ENCODE measurements at regions not wholly inside any gene's neighbourhood (a gene's known extent, or its start where the extent isn't known, plus 50 kb on each side); places are given as distances from the start of the nearest gene placed in this dataset.

DNA sequence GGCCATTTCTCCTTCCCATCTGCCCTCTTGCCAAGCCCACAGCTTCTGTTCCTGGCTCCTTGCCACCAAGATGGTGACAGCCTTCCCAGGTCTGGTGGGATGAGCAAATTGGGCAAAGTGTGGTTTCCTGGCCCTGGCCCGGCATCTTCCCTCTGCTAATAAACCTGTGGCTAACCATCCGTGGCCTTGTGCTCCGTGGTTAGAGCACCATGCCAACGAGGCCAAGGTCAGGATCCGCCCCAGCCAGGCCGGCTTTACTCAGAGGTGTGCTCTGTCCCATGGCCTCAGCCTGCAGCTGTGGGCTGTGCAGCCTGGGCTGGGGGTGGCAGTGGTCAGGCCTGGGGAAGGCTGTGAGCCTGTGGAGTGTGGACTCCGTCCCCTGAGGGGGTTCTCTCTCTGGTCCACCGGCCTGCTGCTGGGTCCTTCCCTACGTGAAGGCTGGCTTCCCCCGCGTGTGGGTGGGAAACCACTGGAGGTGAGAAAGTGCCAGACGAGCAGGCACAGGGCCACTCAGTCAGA is 117.4 kb downstream of the VEGFA start (continued):
- TF ChIP-seq MAZ (IDR thresholded peaks at IDR 0.05; ENCODE audit: borderline replicate concordance, low read depth, low read length), result no peak
- peak; percentile 62; the same call in 1 of the 2 replicates for TF ChIP-seq MAZ (CRISPR knock-in tag; IDR thresholded peaks at IDR 0.05; ENCODE audit: low read depth)
- TF ChIP-seq HNRNPK (IDR thresholded peaks at IDR 0.05; ENCODE audit: low read depth, low read length, poor library complexity, severe bottlenecking), result no peak
- TF ChIP-seq, protein P1, sequence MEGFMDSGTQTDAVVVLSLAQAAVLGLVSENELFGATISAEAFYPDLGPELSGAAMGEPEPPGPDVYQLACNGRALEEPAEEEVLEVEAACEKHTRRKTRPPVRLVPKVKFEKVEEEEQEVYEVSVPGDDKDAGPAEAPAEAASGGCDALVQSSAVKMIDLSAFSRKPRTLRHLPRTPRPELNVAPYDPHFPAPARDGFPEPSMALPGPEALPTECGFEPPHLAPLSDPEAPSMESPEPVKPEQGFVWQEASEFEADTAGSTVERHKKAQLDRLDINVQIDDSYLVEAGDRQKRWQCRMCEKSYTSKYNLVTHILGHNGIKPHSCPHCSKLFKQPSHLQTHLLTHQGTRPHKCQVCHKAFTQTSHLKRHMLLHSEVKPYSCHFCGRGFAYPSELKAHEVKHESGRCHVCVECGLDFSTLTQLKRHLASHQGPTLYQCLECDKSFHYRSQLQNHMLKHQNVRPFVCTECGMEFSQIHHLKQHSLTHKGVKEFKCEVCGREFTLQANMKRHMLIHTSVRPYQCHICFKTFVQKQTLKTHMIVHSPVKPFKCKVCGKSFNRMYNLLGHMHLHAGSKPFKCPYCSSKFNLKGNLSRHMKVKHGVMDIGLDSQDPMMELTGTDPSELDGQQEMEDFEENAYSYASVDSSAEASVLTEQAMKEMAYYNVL (CRISPR knock-in tag; IDR thresholded peaks at IDR 0.05; ENCODE audit: borderline replicate concordance), result peak; percentile 50; the same call in 1 of the 2 replicates
- TF ChIP-seq, protein P2, sequence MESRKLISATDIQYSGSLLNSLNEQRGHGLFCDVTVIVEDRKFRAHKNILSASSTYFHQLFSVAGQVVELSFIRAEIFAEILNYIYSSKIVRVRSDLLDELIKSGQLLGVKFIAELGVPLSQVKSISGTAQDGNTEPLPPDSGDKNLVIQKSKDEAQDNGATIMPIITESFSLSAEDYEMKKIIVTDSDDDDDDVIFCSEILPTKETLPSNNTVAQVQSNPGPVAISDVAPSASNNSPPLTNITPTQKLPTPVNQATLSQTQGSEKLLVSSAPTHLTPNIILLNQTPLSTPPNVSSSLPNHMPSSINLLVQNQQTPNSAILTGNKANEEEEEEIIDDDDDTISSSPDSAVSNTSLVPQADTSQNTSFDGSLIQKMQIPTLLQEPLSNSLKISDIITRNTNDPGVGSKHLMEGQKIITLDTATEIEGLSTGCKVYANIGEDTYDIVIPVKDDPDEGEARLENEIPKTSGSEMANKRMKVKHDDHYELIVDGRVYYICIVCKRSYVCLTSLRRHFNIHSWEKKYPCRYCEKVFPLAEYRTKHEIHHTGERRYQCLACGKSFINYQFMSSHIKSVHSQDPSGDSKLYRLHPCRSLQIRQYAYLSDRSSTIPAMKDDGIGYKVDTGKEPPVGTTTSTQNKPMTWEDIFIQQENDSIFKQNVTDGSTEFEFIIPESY (CRISPR knock-in tag; IDR thresholded peaks at IDR 0.05), result peak; percentile 26; the same call in 1 of the 2 replicates
- TF ChIP-seq ZC3H4 (CRISPR knock-in tag; IDR thresholded peaks at IDR 0.05; ENCODE audit: borderline replicate concordance), result no peak
- peak; percentile 52; the same call in 1 of the 2 replicates for TF ChIP-seq REPIN1 (CRISPR knock-in tag; IDR thresholded peaks at IDR 0.05; ENCODE audit: borderline replicate concordance, low read depth)
- 0 out of 2 replicates have a peak, but pooled peaks have one; percentile 31 for TF ChIP-seq ZKSCAN8 (CRISPR knock-in tag; IDR thresholded peaks at IDR 0.05; ENCODE audit: borderline replicate concordance)
- TF ChIP-seq, protein P3, sequence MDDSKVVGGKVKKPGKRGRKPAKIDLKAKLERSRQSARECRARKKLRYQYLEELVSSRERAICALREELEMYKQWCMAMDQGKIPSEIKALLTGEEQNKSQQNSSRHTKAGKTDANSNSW (CRISPR knock-in tag; IDR thresholded peaks at IDR 0.05; ENCODE audit: borderline replicate concordance), result no peak
- no peak for TF ChIP-seq NPAS2 (CRISPR knock-in tag; IDR thresholded peaks at IDR 0.05; ENCODE audit: borderline replicate concordance)
- TF ChIP-seq, protein P4, sequence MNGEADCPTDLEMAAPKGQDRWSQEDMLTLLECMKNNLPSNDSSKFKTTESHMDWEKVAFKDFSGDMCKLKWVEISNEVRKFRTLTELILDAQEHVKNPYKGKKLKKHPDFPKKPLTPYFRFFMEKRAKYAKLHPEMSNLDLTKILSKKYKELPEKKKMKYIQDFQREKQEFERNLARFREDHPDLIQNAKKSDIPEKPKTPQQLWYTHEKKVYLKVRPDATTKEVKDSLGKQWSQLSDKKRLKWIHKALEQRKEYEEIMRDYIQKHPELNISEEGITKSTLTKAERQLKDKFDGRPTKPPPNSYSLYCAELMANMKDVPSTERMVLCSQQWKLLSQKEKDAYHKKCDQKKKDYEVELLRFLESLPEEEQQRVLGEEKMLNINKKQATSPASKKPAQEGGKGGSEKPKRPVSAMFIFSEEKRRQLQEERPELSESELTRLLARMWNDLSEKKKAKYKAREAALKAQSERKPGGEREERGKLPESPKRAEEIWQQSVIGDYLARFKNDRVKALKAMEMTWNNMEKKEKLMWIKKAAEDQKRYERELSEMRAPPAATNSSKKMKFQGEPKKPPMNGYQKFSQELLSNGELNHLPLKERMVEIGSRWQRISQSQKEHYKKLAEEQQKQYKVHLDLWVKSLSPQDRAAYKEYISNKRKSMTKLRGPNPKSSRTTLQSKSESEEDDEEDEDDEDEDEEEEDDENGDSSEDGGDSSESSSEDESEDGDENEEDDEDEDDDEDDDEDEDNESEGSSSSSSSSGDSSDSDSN (CRISPR knock-in tag; IDR thresholded peaks at IDR 0.05), result peak; percentile 88
- TF ChIP-seq SOX5 (CRISPR knock-in tag; IDR thresholded peaks at IDR 0.05; ENCODE audit: borderline replicate concordance), result peak; percentile 53; the same call in 1 of the 2 replicates
- peak; percentile 51; the same call in 1 of the 2 replicates for TF ChIP-seq RCOR2 (CRISPR knock-in tag; IDR thresholded peaks at IDR 0.05)
- 0 out of 2 replicates have a peak, but pooled peaks have one; percentile 52 for TF ChIP-seq HNRNPL (IDR thresholded peaks at IDR 0.05; ENCODE audit: low read depth, low read length)
- no peak for TF ChIP-seq MXI1 (IDR thresholded peaks at IDR 0.05; ENCODE audit: borderline replicate concordance, low read depth, low read length)
- no peak for TF ChIP-seq ZSCAN30 (CRISPR knock-in tag; IDR thresholded peaks at IDR 0.05)
- TF ChIP-seq TBX3 (IDR thresholded peaks at IDR 0.05; ENCODE audit: borderline replicate concordance), result no peak
- TF ChIP-seq, protein P5, sequence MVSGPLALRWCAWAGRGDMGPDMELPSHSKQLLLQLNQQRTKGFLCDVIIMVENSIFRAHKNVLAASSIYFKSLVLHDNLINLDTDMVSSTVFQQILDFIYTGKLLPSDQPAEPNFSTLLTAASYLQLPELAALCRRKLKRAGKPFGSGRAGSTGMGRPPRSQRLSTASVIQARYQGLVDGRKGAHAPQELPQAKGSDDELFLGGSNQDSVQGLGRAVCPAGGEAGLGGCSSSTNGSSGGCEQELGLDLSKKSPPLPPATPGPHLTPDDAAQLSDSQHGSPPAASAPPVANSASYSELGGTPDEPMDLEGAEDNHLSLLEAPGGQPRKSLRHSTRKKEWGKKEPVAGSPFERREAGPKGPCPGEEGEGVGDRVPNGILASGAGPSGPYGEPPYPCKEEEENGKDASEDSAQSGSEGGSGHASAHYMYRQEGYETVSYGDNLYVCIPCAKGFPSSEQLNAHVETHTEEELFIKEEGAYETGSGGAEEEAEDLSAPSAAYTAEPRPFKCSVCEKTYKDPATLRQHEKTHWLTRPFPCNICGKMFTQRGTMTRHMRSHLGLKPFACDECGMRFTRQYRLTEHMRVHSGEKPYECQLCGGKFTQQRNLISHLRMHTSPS (CRISPR knock-in tag; IDR thresholded peaks at IDR 0.05; ENCODE audit: low read depth), result peak; percentile 86
- no peak for TF ChIP-seq RARG (CRISPR knock-in tag; IDR thresholded peaks at IDR 0.05; ENCODE audit: low read depth)
